ENCODE measurements at regions not wholly inside any gene's neighbourhood (a gene's known extent, or its start where the extent isn't known, plus 50 kb on each side); places are given as distances from the start of the nearest gene placed in this dataset.

- no peak for DNase-seq (ENCODE audit: low read depth in 3 of 3)
Measured at GRCh38 chr13:34618654-34619053, 323.4 kb upstream of the NBEA start.

GRCh38 chr13:34619326-34619725 lies 322.7 kb upstream of the NBEA start:
- no peak for DNase-seq (ENCODE audit: low read depth in 3 of 3)

GRCh38 chr13:34620074-34620850 lies 321.8 kb upstream of the NBEA start:
- no peak for DNase-seq (ENCODE audit: low read depth in 3 of 3)

GRCh38 chr13:34620862-34621261 lies 321.2 kb upstream of the NBEA start:
- DNase-seq (ENCODE audit: low read depth in 3 of 3) = no peak

- no peak for DNase-seq (ENCODE audit: low read depth in 3 of 3)
Measured at GRCh38 chr13:34623331-34623730, 318.7 kb upstream of the NBEA start.

- no peak for DNase-seq (ENCODE audit: low read depth in 3 of 3)
Measured at GRCh38 chr13:34627509-34628208, 314.4 kb upstream of the NBEA start.

- no peak for DNase-seq (ENCODE audit: low read depth in 3 of 3)
Measured at GRCh38 chr13:34628209-34628682, 313.8 kb upstream of the NBEA start.

- DNase-seq (ENCODE audit: low read depth in 3 of 3) = no peak
Measured at GRCh38 chr13:34634448-34634847, 307.6 kb upstream of the NBEA start.

GRCh38 chr13:34637138-34637537 lies 304.9 kb upstream of the NBEA start:
- DNase-seq (ENCODE audit: low read depth in 3 of 3) = no peak

GRCh38 chr13:34637636-34638035 lies 304.4 kb upstream of the NBEA start:
- no peak for DNase-seq (ENCODE audit: low read depth in 3 of 3)

GRCh38 chr13:34638897-34639296 lies 303.2 kb upstream of the NBEA start:
- no peak for DNase-seq (ENCODE audit: low read depth in 3 of 3)

GRCh38 chr13:34640179-34640992 lies 301.7 kb upstream of the NBEA start:
- no peak for DNase-seq (ENCODE audit: low read depth in 3 of 3)

- no peak for DNase-seq (ENCODE audit: low read depth in 3 of 3)
Measured at GRCh38 chr13:34640993-34641330, 301.1 kb upstream of the NBEA start.

- DNase-seq (ENCODE audit: low read depth in 3 of 3) = no peak
Measured at GRCh38 chr13:34647379-34648150, 294.5 kb upstream of the NBEA start.

- no peak for DNase-seq (ENCODE audit: low read depth in 3 of 3)
Measured at GRCh38 chr13:34654203-34654602, 287.9 kb upstream of the NBEA start.

GRCh38 chr13:34654647-34655046 lies 287.4 kb upstream of the NBEA start:
- DNase-seq (ENCODE audit: low read depth in 3 of 3) = no peak

GRCh38 chr13:34655554-34655953 lies 286.5 kb upstream of the NBEA start:
- no peak for DNase-seq (ENCODE audit: low read depth in 3 of 3)

- no peak for DNase-seq (ENCODE audit: low read depth in 3 of 3)
Measured at GRCh38 chr13:34657716-34658115, 284.4 kb upstream of the NBEA start.

- DNase-seq (ENCODE audit: low read depth in 3 of 3) = no peak
Measured at GRCh38 chr13:34667286-34668218, 274.5 kb upstream of the NBEA start.

GRCh38 chr13:34671137-34671536 lies 270.9 kb upstream of the NBEA start:
- DNase-seq (ENCODE audit: low read depth in 3 of 3) = no peak

- no peak for DNase-seq (ENCODE audit: low read depth in 3 of 3)
Measured at GRCh38 chr13:34672631-34673030, 269.4 kb upstream of the NBEA start.
